ENCODE measurements at regions not wholly inside any gene's neighbourhood (a gene's known extent, or its start where the extent isn't known, plus 50 kb on each side); places are given as distances from the start of the nearest gene placed in this dataset.
A peak's percentile ranks its signal among the peaks of the same experiment; 100 is the strongest.

GRCh38 chr2:146874260-146874658, 970.6 kb upstream of the ACVR2A start (continued):
- TF ChIP-seq REST (IDR thresholded peaks at IDR 0.05; ENCODE audit: low read depth) = no peak

- Histone ChIP-seq H3K9ac (ENCODE audit: low read length) (no peak overlapping the region), H3K79me2 (ENCODE audit: insufficient read depth, low read length) (no peaks in the 10 kb centered on the region), H3K4me2 (ENCODE audit: low read length) (peak overlapping the region; percentile 61), H3K4me3 (replicated peaks in 1 of 2; ENCODE audit: low read depth in 1 of 2, low read length in 2 of 2) (peak overlapping the region in 1 of 2 experiments; percentile 9; a peak in 2 of 4 replicates), H2AFZ (ENCODE audit: low read depth, low read length, poor library complexity, severe bottlenecking) (peak overlapping the region; percentile 27), H3K4me1 (ENCODE audit: control insufficient read depth in 1 of 2, insufficient read depth in 2 of 2, low read length in 2 of 2) (peaks cover 18 to 20% of the 10 kb centered on the region in 2 experiments), H3K9me2 (ENCODE audit: insufficient read depth) (no peaks in the 10 kb centered on the region), H4K20me1 (ENCODE audit: insufficient read depth) (no peaks in the 10 kb centered on the region), H3K27me3 (ENCODE audit: insufficient read depth, low read length) (no peaks in the 10 kb centered on the region), H3K36me3 (ENCODE audit: control insufficient read depth in 1 of 2, insufficient read depth in 2 of 2, low read length in 2 of 2) (no peaks in the 10 kb centered on the region), H3K27ac (ENCODE audit: low read depth, low read length) (peak overlapping the region; percentile 44), H3K9me3 (ENCODE audit: control insufficient read depth in 1 of 2, insufficient read depth in 1 of 2, low read depth in 1 of 2, low read length in 2 of 2) (no peaks in the 10 kb centered on the region)
- no peak for TF ChIP-seq FOSL1 (IDR thresholded peaks at IDR 0.05; ENCODE audit: low read depth)
- TF ChIP-seq, protein P1, sequence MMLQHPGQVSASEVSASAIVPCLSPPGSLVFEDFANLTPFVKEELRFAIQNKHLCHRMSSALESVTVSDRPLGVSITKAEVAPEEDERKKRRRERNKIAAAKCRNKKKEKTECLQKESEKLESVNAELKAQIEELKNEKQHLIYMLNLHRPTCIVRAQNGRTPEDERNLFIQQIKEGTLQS (IDR thresholded peaks at IDR 0.05) = no peak
- no peak for TF ChIP-seq CEBPB (IDR thresholded peaks at IDR 0.05; ENCODE audit: low read depth)
- 0 out of 2 replicates have a peak, but pooled peaks have one; percentile 22 for TF ChIP-seq ZFX (IDR thresholded peaks at IDR 0.05)
- ChIA-PET RAD21 (ENCODE audit: low non-redundant PET in 1 of 2, low total read pairs in 2 of 2, uncharacterized antibody in 2 of 2, unreplicated experiment in 2 of 2) (interaction anchor here in 1 of 2 experiments (1.0 kb wide), 1 partner anchor 140 kb away, joined by 3 read pairs; no protein-coding TSS in a partner anchor), CTCF (no interaction called here), POLR2A (no interaction called here)
- intact Hi-C loops (cut with micrococcal nuclease) = no loop called here
- no TSS peak for BruUV-seq (replicated peaks)
- ATAC-seq (peak; percentile 68), DNase-seq (ENCODE audit: low read depth, low spot score) (peak; percentile 39)
These were observed 971.1 kb upstream of the ACVR2A start for GRCh38 chr2:146873646-146874259.
